HG03575 (cell line): ENCODE measurements at regions not wholly inside any gene's neighbourhood (a gene's known extent, or its start where the extent isn't known, plus 50 kb on each side); places are given as distances from the start of the nearest gene placed in this dataset.
"Not testable (repeated sequence)": the region's sequence is repeated elsewhere in the genome, so short reads cannot be mapped to it uniquely, and the experiment has no call there.

Source experiments
- ATAC-seq: cut with Tn5 transposase; IDR thresholded peaks from one replicate; pipeline ENCODE4 v1.9.1; 2021; ENCODE audit not compliant: unreplicated experiment, insufficient number of reproducible peaks, low FRiP score; ENCODE audit errors: extremely low read depth

DNA sequence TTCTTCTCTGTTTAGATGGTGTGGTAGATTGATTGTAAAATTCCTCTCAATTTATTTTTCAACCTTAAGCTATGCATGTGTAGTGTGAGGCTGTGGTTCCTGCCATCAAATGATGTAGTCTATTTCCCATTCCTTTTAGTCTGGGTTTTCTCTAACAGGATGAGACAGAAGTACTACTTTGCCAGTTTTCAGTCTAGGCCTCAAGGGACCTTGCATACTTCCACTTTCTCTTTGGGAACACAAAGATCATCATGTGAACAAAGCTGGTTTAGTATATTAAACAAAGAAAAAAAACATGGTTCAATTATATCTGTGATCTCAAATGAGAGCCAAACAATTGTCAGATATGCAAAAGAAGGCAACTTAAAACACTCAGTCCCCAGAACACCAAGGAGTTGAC, 1284.0 kb downstream of the RAPGEF2 start:
- no peak for ATAC-seq

DNA sequence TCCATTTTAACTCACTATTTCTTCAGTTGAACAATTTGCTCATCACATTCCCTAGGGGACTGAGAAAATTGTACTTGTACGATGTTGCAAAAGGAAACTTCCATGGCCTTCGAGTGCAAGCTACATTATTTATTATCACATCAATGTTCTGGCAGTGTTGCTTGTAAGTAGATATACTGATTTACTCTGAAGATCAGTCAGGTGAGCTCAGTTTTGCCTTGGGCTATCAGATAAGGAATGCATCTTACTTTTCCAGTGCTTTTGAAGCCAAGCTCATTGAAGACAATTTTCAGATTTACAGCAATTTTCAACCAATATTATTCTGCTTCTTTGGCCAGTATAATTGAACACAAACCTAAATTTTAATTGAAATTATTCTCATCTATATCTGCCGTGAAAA, 1296.9 kb downstream of the RAPGEF2 start:
- no peak for ATAC-seq

GRCh38 chr4:160403081-160403480, 1300.2 kb downstream of the RAPGEF2 start:
- no peak for ATAC-seq

DNA sequence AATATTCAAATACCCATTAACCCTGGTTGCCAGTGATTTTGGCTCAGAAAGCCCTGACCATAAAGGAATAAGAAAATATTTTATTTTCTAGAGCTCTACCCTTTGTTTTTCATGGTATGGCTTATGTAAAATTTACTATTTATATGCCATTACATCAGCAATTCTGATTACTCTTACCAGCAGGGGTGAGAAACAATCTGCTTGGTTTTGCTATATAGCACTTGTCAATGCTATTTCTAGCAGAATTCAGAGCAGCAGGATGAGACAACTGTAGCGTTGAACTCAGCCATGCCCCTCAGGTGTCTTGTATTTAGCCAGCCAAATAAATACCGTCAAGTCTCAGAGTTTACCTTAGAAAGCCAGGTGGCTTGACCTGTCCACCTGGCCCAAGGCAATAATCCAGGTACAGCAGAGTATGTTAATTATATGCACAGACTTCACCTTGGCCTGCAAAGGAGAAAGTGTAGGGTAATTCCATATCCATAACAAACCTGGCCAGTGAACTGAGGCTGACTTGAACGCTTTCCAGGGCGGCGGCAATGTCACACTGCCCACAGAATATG, 1303.5 kb downstream of the RAPGEF2 start:
- ATAC-seq, result no peak

- ATAC-seq, result no peak
Observed at GRCh38 chr4:160414496-160414895, 1311.6 kb downstream of the RAPGEF2 start.

DNA sequence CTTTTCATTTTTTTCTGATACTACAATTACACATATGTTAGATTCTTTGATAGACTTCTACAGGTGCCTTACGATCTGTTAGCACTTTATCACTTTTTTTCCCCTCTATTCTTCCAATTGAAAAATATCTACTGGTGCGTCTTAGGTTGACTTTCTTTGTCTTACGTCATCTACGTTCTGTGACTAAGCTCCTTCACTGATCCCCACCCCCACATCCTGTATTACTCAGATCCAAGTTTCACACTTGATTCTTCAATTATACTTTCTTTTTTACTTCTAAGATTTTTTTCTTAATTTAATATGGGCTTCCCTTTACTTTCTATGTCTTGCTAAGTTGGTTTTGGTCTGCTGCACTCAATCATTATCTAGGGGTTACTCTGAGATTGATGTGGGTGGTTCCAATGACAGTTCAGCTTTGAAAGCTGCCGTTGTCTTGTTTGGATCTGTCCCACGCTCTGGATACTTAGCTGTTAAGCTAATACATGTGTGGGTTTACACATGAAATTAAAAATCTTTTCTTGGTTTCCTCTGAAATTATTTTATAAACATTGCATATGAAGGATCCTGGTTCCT, 1321.1 kb downstream of the RAPGEF2 start:
- ATAC-seq, result no peak

DNA sequence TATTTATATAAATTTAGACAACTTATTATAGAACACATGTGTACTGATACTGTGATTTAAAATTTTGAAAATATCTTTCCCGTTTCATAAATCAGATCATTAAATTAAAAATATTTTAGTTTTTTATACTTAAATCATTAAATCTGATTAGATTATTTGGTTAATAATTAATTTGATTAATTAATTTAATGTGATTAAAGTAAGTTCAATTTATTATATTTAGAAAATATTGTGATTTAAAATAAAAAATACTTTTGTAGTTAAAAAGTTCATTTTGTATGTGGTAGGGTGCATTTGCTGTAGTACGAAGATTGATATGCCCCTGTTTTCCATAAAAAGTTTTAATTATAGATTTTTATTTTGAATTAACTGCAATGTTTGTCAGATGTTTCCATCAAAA, 1323.4 kb downstream of the RAPGEF2 start:
- ATAC-seq, result no peak

DNA sequence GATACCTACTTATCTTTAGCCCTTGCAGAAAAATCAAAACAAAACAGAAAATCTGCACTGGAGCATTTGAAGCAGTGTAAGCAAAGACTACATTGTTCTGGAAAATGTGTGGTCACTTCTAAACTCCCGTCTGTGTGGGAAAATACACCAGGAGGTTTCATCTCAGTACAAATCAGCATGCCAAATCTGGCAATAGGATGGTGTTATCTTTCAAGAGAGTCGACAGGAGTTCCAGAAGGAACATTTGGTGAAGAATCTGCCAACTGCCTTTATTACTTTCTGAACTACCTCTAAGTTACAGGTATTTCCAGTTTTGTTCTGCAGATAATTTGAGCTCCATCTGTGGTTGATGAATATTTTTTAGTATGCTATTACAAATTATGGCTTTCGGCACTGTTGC, 1348.0 kb downstream of the RAPGEF2 start:
- no peak for ATAC-seq

DNA sequence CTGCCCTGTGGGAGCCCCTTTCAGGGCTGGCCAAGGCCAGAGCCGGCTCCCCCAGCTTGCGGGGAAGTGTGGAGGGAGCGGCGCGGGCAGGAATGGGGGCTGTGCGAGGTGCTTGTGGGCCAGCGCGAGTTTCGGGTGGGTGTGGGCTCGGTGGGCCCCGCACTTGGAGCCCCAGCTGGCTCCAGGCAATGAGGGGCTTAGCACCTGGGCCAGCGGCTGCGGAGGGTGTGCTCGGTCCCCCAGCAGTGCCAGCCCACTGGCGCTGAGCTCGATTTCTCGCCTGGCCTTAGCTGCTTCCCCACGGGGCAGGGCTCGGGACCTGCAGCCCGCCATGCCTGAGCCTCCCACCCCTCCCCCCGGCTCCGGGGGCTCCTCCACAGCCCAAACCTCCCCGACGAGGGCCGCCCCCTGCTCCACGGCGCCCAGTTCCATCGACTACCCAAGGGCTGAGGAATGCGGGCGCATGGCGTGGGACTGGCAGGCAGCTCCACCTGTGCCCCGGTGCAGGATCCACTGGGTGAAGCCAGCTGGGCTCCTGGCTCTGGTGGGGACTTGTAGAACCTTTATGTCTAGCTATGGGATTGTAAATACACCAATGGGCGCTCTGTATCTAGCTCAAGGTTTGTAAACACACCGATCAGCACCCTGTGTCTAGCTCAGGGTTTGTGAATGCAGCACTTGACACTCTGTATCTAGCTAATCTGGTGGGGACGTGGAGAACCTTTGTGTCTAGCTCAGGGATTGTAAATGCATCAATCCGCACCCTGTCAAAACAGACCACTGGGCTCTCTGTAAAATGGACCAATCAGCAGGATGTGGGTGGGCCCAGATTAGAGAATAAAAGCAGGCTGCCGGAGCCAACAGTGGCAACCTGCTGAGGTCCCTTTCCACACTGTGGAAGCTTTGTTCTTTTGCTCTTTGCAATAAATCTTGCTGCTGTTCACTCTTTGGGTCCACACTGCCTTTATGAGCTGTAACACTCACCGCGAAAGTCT, 1379.1 kb downstream of the RAPGEF2 start:
- ATAC-seq, result not testable (repeated sequence)

DNA sequence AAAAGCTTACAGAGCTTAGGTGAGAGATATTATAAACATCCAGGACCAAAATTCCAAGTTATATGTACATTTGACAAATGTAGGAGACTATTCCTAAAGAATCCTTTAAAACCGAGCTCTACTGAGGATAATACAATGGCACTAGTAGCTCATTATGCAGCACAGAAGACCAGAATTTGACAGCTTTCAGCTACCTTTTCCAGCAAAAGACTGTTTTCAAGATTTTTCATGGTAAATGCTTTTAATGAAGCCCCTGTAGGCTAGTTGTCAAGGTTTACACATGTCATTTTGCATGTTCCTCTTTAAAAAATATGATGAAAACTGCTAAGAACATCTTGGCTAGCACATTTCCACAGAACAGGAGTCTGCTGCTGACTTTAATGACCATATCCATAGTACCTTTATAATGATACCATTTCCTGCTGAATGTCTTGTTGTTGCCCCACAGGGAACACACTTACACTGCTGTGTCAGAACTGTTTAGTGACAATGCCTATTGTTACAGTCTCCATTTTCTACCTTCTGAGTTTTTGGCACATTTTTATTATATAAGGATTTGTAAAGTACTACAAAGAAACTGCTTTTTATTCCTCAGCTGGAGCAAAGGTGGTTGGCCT, 1382.3 kb downstream of the RAPGEF2 start:
- no peak for ATAC-seq

DNA sequence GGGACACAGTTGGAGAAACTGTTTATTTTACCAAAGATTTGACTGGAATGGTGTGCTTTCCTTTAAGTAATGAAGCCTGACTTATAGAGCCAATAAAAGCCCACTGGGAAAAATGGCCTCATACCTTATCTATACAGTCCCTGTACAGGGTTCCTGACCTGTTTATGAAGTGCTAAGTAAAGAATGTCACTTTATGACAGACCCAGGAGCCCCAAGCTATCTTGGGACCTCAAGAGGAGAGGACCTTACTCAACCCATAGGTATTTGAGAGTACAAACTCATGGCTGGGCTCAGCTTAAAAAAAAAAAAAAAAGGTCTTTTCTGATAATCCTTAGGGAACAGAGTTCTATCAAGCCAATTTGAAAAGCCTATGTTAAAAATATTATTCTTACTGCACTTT, 1389.3 kb downstream of the RAPGEF2 start:
- no peak for ATAC-seq

- no peak for ATAC-seq
Observed at GRCh38 chr4:160493206-160493605, 1390.3 kb downstream of the RAPGEF2 start.

DNA sequence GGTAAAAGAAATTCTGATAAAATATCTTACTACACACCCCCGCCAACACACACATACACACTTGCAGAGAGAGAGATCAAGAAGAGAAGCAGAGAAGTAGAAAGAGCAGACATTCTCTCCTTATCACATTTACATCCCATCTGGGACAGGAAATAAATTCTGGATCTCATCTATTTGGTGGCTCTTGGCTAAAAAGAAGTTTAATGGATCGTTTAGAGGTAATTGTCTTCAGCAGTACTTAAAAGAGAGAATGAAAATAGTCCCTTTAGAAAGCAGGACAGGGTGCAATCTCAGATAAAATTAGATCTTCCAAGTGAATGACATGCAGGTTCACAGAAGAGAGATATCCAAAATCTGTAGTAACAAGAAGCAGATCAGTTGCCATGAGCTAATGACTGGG, 1392.5 kb downstream of the RAPGEF2 start:
- no peak for ATAC-seq

GRCh38 chr4:160498211-160498610, 1395.3 kb downstream of the RAPGEF2 start:
- no peak for ATAC-seq

DNA sequence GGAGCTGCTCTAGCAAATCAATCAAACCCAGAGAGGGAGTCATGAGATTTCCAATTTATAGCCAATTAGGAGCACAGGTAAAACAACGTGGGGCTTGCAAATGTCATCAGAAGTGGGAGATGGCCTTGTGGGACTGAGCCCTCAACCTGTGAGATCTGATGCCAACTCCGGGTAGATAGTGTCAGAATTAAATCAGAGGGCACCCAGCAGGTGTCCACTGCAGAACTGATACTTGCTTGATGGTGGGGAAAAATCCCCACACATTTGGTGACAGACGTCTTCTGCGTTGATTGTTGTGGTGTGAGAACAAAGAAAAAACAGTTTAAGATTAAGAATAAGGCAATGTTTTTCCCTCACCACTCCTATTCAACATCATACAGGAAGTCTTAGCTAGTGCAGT, 1402.8 kb downstream of the RAPGEF2 start:
- no peak for ATAC-seq

GRCh38 chr4:160510928-160511327, 1408.0 kb downstream of the RAPGEF2 start:
- no peak for ATAC-seq

DNA sequence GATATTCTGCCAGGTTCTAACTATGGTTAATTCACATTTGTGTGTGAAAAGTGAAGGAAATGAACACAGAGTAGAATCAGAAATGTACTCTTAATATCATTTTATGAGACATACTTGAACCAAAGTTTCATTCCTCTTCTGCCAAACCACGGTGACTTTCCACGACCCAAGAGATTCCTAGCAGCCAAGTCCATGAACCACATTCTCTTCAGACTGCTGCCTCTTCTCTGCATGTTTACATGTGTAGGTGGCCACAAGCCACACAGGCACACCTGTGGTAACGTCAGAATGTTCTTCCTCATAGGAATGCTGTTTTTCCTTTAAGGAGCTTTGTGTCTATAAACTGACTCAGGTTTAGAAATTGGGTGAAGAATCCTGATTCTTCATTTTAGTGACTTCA, 1411.2 kb downstream of the RAPGEF2 start:
- no peak for ATAC-seq

DNA sequence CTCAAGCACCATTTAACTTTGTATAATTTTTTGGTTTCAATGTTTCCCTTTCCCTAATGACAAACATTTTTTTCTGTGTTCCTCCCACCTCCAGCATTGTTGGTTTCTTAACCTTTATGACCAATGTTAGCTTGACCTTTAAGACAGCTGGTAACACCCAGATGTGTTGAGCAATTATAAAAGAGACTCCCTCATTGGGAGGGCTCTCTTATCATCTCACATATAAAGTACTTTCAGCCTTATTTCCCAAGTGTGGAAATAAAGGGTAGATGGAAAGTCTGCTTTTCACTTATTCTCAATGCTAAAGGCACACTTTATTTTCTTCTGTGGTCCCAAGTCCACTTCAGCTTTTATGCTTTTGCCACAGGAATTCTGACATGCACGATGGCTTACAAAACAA, 1420.4 kb downstream of the RAPGEF2 start:
- no peak for ATAC-seq

GRCh38 chr4:160537681-160538080, 1434.8 kb downstream of the RAPGEF2 start:
- ATAC-seq, result no peak

- ATAC-seq, result no peak
Observed at GRCh38 chr4:160546201-160546600, 1443.3 kb downstream of the RAPGEF2 start.
